ENCODE measurements at regions not wholly inside any gene's neighbourhood (a gene's known extent, or its start where the extent isn't known, plus 50 kb on each side); places are given as distances from the start of the nearest gene placed in this dataset.

GRCh38 chr1:117810553-117810952, 118.9 kb downstream of the GDAP2 start:
- TF ChIP-seq, protein P1, sequence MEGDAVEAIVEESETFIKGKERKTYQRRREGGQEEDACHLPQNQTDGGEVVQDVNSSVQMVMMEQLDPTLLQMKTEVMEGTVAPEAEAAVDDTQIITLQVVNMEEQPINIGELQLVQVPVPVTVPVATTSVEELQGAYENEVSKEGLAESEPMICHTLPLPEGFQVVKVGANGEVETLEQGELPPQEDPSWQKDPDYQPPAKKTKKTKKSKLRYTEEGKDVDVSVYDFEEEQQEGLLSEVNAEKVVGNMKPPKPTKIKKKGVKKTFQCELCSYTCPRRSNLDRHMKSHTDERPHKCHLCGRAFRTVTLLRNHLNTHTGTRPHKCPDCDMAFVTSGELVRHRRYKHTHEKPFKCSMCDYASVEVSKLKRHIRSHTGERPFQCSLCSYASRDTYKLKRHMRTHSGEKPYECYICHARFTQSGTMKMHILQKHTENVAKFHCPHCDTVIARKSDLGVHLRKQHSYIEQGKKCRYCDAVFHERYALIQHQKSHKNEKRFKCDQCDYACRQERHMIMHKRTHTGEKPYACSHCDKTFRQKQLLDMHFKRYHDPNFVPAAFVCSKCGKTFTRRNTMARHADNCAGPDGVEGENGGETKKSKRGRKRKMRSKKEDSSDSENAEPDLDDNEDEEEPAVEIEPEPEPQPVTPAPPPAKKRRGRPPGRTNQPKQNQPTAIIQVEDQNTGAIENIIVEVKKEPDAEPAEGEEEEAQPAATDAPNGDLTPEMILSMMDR (IDR thresholded peaks at IDR 0.05) = no peak
- no peak for TF ChIP-seq POLR2A (IDR thresholded peaks at IDR 0.05)
